ENCODE measurements at regions not wholly inside any gene's neighbourhood (a gene's known extent, or its start where the extent isn't known, plus 50 kb on each side); places are given as distances from the start of the nearest gene placed in this dataset.

GRCh38 chr9:87792831-87793288 lies 66.9 kb downstream of the CTSL start (continued):
- TF ChIP-seq, protein P1, sequence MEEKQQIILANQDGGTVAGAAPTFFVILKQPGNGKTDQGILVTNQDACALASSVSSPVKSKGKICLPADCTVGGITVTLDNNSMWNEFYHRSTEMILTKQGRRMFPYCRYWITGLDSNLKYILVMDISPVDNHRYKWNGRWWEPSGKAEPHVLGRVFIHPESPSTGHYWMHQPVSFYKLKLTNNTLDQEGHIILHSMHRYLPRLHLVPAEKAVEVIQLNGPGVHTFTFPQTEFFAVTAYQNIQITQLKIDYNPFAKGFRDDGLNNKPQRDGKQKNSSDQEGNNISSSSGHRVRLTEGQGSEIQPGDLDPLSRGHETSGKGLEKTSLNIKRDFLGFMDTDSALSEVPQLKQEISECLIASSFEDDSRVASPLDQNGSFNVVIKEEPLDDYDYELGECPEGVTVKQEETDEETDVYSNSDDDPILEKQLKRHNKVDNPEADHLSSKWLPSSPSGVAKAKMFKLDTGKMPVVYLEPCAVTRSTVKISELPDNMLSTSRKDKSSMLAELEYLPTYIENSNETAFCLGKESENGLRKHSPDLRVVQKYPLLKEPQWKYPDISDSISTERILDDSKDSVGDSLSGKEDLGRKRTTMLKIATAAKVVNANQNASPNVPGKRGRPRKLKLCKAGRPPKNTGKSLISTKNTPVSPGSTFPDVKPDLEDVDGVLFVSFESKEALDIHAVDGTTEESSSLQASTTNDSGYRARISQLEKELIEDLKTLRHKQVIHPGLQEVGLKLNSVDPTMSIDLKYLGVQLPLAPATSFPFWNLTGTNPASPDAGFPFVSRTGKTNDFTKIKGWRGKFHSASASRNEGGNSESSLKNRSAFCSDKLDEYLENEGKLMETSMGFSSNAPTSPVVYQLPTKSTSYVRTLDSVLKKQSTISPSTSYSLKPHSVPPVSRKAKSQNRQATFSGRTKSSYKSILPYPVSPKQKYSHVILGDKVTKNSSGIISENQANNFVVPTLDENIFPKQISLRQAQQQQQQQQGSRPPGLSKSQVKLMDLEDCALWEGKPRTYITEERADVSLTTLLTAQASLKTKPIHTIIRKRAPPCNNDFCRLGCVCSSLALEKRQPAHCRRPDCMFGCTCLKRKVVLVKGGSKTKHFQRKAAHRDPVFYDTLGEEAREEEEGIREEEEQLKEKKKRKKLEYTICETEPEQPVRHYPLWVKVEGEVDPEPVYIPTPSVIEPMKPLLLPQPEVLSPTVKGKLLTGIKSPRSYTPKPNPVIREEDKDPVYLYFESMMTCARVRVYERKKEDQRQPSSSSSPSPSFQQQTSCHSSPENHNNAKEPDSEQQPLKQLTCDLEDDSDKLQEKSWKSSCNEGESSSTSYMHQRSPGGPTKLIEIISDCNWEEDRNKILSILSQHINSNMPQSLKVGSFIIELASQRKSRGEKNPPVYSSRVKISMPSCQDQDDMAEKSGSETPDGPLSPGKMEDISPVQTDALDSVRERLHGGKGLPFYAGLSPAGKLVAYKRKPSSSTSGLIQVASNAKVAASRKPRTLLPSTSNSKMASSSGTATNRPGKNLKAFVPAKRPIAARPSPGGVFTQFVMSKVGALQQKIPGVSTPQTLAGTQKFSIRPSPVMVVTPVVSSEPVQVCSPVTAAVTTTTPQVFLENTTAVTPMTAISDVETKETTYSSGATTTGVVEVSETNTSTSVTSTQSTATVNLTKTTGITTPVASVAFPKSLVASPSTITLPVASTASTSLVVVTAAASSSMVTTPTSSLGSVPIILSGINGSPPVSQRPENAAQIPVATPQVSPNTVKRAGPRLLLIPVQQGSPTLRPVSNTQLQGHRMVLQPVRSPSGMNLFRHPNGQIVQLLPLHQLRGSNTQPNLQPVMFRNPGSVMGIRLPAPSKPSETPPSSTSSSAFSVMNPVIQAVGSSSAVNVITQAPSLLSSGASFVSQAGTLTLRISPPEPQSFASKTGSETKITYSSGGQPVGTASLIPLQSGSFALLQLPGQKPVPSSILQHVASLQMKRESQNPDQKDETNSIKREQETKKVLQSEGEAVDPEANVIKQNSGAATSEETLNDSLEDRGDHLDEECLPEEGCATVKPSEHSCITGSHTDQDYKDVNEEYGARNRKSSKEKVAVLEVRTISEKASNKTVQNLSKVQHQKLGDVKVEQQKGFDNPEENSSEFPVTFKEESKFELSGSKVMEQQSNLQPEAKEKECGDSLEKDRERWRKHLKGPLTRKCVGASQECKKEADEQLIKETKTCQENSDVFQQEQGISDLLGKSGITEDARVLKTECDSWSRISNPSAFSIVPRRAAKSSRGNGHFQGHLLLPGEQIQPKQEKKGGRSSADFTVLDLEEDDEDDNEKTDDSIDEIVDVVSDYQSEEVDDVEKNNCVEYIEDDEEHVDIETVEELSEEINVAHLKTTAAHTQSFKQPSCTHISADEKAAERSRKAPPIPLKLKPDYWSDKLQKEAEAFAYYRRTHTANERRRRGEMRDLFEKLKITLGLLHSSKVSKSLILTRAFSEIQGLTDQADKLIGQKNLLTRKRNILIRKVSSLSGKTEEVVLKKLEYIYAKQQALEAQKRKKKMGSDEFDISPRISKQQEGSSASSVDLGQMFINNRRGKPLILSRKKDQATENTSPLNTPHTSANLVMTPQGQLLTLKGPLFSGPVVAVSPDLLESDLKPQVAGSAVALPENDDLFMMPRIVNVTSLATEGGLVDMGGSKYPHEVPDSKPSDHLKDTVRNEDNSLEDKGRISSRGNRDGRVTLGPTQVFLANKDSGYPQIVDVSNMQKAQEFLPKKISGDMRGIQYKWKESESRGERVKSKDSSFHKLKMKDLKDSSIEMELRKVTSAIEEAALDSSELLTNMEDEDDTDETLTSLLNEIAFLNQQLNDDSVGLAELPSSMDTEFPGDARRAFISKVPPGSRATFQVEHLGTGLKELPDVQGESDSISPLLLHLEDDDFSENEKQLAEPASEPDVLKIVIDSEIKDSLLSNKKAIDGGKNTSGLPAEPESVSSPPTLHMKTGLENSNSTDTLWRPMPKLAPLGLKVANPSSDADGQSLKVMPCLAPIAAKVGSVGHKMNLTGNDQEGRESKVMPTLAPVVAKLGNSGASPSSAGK (IDR thresholded peaks at IDR 0.05), result peak; percentile 88
- TF ChIP-seq ZNF143 (CRISPR knock-in tag; IDR thresholded peaks at IDR 0.05) (no peak), ZNF589 (CRISPR knock-in tag; IDR thresholded peaks at IDR 0.05; ENCODE audit: low read depth) (no peak; the same call in 1 of the 2 replicates), BCL6 (CRISPR knock-in tag; IDR thresholded peaks at IDR 0.05) (no peak), TBL1XR1 (IDR thresholded peaks at IDR 0.05; ENCODE audit: low read length in 2 of 2) (peak in 1 of 2 experiments; percentile 59; a peak in 2 of 4 replicates), ZNF316 (IDR thresholded peaks at IDR 0.05) (no peak), YY1 (IDR thresholded peaks at IDR 0.05; ENCODE audit: borderline replicate concordance in 1 of 3, control insufficient read depth in 1 of 3, extremely low read depth in 1 of 3, insufficient read depth in 3 of 3, insufficient read length in 1 of 3, insufficient replicate concordance in 2 of 3, low read depth in 1 of 3, low read length in 2 of 3) (peak in 1 of 3 experiments; percentile 68), SUPT5H (IDR thresholded peaks at IDR 0.05) (peak; percentile 65), GATAD2B (IDR thresholded peaks at IDR 0.05; ENCODE audit: borderline replicate concordance) (no peak), EHMT2 (IDR thresholded peaks at IDR 0.05) (peak; percentile 80), BHLHE40 (IDR thresholded peaks at IDR 0.05; ENCODE audit: low read length) (peak; percentile 79), JUND (IDR thresholded peaks at IDR 0.05; ENCODE audit: borderline replicate concordance, low read depth, low read length) (peak; percentile 99), JUND (tag; IDR thresholded peaks at IDR 0.05; ENCODE audit: borderline replicate concordance, low read depth, low read length) (peak; percentile 98; the same call in 2 of the 3 replicates), CBFA2T2 (conservative IDR thresholded peaks at IDR 0.05) (no peak), POLR2H (tag; IDR thresholded peaks at IDR 0.05; ENCODE audit: low read depth) (peak; percentile 58; the same call in 1 of the 2 replicates), BACH1 (tag; IDR thresholded peaks at IDR 0.05) (peak; percentile 77), MYC (IDR thresholded peaks at IDR 0.05; ENCODE audit: low read depth, low read length) (peak; percentile 94), MYC (CRISPR knock-in tag; IDR thresholded peaks at IDR 0.05; ENCODE audit: borderline replicate concordance, low read depth) (no peak), NFIX (CRISPR knock-in tag; IDR thresholded peaks at IDR 0.05; ENCODE audit: low read depth) (no peak)
